Umbilical cord (tissue), 1 donor: ENCODE measurements at regions not wholly inside any gene's neighbourhood (a gene's known extent, or its start where the extent isn't known, plus 50 kb on each side); places are given as distances from the start of the nearest gene placed in this dataset.
"Not testable (repeated sequence)": the region's sequence is repeated elsewhere in the genome, so short reads cannot be mapped to it uniquely, and the experiment has no call there.

ENCODE experiments used
- DNase-seq: peaks from one replicate; pipeline ENCODE4 v3.0.0-alpha.2; 2015; ENCODE audit warnings: low spot score

DNA sequence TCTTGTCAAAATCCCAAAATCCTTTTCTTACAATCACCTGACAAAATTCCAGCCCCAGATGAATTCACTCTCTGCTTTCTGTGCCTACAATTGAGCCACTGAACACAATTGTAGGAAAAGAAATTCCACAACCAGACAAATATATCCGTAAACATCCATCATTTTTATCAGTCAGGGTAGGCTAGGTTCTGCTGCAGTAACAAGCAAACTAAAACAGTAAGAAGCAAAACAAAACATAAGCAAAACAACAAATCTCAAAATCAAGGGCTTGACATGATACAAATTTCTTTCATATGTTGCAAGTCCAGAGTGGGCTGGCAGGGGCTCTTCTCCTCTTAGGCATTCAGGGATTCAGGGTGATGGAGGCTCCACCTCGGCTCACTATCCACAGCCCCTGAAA, 114.2 kb upstream of the MAN2A1 start:
- DNase-seq, result no peak

DNA sequence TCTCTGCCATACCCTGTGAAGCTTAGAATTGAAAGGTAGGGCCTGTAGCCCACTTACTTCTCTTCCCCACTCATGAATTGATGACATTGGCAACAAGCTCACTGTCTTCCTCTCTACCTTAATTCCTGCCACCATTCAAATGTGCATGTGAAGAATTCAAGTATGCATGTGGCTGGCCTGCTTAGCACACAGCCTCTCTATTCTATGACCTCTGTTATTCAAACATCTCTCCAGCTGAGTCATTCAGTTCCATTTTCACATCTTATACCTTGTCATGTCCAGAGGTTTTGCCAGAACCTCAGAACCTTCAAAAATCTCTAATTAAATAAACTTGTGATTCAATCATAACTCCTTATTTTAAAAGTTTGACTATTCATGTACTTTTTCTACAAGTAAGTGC, 114.7 kb upstream of the MAN2A1 start:
- DNase-seq, result no peak

DNA sequence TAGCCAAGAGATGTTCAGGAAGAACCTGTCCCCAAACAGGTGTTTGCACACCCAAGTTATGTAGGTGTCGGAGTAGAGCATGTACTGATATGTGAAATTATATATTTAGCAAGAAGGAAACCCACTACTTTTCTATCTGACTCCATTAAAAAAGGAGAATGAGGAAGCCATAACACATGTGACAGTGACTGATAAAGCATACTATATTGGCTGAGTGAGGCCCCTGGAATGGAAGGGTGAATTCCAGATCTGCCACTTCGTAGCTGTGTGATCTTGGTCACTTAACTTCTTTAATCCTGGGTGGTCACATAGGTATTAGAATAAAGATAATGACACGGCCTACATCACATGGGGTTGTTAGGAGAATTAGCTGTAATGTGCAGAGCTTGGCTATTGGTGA, 116.0 kb upstream of the MAN2A1 start:
- no peak for DNase-seq

DNA sequence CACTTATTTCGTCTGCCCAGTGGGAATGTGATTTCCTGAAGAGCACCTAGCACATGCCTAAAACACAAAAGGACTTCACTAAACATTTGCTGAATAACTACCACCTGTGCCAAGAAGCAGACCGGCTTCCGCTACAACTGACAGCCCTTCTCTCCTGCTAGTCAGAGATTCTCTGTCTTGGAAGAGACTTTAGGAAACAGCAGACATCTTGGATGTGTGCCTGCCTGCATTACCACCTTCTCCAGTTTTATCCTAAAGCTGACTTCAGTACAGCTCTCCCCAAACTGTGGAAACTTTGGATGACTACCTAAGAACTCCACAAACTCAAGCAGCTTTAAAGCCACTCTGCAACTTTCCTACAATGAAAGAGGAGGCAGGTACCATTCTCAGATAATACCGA, 116.5 kb upstream of the MAN2A1 start:
- DNase-seq, result no peak

DNA sequence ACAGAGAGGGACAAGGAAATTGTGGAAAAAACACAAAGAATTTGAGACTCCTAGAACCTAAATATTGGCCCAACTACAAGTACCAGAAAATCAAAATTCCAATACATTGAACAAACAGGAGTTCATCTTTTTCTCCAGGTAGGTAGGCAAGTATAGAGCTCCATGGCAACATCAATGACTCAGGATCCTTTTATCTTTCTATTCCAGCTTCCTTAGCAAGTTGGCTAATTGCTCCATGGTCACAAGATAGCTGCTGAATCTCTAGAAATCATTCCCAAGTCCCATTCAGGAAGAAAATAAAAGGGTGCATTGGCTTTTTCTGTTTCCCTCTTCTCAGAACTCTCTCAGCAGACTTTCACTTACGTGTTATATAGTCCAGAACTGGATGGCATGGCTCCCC, 117.9 kb upstream of the MAN2A1 start:
- no peak for DNase-seq

DNA sequence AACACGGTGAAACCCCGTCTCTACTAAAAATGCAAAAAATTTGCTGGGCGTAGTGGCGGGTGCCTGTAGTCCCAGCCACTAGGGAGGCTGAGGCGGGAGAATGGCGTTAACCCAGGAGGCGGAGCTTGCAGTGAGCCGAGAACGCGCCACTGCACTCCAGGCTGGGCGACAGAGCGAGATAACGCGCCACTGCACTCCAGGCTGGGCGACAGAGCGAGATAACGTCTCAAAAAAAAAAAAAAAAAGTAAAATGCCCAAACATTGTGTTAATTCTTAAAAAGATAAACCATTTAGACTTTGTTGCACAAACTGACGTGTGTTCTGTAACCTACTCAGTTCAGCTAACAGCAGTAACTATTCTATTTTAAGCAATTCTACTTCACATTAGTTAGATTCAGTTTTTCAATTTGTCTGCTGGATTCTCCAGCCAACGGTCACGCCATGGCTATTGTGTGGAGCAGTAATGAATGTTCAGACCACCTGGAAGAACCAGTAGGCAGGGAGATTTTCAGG, 119.3 kb upstream of the MAN2A1 start:
- DNase-seq, result no peak

DNA sequence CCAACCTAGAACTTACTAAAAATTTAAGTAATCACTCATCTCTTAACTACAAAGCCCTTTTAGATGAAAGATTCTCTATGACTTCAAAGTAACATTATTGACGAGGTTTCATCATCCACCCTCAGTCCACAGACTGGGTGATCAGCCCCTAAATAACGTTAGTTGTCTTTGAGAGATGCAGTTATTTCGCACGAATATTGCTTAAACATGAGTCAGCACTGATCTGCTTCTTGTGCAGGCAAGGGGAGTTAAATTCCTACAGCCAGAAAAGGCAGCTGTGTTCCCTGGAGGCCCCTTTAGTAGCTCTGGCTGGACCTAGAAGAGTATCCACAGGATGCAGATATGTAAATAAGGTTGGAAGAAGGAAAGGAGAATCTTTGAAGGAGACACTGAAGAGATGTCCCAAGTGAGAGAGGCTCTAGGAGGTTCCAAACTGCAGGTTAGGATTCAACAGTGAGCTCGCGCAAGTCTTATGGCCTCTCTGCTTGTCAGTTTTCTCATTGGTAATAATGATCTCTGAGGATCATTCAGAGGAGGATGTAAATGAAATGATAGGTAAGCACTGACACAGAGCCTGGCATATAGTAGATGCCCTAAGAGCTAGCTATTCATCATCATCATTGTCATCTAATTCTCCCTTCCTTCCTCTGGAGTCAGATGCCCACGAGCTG, 122.2 kb upstream of the MAN2A1 start:
- DNase-seq, result peak; percentile 80

DNA sequence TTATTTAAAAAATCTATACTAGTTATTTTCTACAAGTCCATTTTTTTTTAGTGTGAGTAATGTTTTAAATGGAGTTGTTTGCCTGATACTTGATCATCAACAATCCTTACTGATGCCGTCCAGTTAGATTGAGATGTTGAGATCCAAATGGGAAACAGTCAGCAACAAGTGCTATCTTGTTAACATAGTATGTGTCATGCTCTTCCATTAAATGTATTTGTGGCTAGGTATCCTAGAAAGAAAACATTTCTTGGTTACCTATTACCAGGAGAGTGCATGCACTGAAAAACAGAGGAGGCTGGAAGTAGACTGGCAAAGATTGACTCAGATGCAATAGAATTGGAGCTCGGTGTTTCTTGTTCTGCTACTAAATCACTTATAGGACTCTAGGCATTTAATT, 123.4 kb upstream of the MAN2A1 start:
- DNase-seq, result no peak

DNA sequence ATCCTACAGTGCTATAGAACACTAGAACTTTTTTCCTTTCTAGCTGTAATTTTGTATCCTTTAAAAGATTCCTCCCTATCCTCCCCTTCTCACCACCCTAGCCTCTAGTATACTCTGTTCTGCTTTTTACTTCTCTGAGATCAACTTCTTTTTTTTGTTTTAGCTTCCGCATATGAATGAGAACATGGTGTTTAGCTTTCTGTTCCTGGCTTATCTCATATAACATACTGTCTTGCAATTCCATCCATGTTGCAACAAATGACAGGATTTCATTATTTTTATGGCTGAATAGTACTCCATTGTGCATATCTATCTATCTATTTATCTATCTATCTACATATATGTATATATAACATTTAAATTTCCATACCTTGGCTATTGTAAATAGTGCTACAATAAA, 126.0 kb upstream of the MAN2A1 start:
- DNase-seq, result no peak

DNA sequence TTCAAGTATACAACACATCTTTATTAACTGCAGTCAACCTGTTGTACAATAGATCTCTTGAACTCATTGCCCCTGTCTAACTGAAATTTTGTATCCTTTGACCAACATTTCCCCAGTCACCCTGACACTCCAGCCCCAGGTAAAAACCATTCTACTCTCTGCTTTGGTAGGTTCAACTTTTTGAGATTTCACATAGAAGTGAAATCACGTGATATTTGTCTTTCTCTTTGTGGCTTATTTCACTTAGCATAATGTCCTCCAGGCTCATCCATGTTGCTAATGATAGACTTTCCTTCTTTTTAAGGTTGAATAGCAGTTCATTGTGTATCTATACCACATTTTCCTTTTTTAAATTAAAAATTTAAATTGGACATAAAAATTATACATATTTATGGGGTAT, 126.5 kb upstream of the MAN2A1 start:
- DNase-seq, result no peak

DNA sequence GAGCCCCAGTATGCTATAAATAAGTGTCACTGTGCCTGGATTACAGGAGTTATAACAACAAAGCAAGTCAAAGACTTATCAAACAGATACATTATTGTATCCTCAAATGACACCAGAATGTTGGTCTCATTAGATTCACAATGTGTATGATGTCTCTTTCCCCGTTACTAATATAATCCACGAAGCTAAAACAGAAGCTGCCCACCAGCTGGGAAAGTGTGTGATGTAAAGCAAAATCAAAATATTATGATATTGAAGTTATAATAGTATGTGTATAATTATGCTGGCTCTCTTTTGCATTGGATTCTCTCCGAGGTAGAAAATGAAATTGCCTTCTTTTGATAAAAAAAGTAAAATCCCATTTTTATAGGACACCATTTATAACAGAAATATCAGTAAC, 127.3 kb upstream of the MAN2A1 start:
- DNase-seq, result no peak

DNA sequence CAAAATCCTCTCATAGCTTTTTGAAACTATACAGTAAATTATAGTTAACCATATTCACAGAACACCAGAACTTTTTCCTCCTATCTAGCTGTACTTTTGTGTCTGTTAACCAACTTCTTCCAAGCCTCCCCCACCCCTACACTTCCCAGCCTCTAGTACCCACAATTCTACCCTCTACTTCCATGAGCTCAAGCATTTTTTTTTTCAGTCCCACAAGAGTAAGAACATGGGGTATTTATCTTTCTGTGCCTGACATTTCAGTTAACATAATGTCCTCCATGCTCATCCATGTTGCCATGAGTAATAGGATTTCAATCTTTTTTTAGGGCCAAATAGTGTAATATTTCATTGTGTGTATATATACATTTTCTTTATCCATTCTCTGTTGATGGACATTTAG, 128.3 kb upstream of the MAN2A1 start:
- no peak for DNase-seq

DNA sequence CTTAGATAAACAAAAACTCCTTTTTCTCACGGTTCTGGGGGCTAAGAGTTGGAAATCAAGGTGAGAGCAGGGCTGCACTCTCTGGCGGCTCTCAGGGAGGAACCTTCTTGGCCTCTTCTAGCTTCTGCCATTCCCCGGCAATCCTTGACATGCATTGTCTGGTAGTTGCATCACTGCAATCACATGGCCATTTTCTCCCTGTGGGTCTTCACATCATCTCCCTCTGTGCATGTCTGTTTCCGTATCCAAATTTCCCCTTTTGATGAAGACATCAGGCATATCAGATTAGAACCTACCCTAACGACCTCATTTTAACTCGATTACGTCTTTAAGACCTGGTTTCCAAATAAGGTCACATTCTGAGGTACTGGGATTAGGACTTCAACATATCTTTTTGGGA, 129.2 kb upstream of the MAN2A1 start:
- DNase-seq, result no peak

DNA sequence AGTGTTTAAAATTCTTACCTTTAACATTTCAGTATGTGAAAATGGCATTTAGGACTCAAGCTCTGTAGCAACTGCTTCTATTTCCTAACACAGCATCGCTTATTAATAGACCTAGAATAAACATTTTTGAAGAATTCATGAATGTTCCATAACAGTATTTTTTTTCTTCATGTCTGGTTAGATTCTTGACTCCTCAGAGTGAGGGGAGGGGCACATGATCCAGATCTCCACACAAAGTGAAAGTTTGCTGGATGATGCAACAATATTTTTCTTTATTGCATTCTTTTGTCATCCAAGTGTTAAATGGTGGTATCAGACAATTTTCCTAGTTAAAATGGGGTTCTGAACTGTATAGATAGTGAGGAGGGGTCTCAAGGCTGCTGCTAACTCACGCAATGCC, 130.8 kb upstream of the MAN2A1 start:
- no peak for DNase-seq

DNA sequence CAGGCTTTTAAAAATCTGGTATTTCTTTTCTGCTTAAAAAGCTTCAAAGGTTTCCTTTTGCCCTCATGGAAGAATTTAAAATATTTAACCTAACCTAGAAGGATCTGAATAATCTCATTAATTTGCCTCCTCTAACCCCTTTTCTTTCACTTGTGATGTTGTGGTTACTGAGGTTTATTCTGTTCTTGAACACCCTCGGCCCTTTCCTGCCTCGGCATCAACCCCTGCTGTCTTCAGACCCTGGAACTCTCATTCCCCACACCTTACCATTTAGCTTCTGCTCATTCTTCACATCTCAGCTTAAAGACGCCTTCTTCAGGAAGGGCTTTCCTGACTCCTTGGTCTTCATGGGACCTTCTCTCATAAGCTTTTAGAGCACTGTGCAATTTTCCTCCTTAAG, 131.4 kb upstream of the MAN2A1 start:
- DNase-seq, result no peak

DNA sequence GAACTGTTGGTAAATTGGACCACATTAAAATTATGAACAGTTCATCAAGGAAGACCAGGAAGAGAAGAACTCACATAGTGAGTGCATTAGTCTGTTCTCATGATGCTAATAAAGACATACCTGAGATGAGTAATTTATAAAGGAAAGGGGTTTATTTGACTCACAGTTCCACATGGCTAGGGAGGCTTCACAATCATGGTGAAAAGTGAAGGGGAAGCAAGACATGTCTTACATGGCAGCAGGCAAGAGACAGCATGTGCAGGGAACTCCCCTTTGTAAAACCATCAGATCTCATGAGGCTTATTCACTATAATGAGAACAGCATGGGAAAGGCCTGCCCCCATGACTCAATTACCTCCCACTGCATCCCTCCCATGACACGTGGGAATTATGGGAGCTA, 135.9 kb upstream of the MAN2A1 start:
- DNase-seq, result no peak

DNA sequence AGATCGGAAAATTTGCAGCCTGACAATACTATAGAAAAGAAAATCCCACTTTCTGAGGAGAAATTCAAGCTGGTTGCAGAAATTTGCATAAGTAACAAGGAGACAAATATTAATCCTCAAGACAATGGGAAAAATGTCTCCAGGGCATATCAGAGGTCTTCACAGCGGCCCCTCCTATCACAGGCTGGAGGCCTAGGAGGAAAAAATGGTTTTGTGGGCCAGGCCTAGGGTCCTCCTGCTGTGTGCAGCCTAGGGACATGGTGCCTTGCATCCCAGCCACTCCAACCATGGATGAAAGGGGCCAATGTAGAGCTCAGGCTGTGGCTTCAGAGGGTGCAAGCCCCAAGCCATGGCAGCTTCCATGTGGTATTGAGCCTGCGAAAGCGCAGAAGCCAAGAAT, 138.5 kb upstream of the MAN2A1 start:
- DNase-seq, result not testable (repeated sequence)

DNA sequence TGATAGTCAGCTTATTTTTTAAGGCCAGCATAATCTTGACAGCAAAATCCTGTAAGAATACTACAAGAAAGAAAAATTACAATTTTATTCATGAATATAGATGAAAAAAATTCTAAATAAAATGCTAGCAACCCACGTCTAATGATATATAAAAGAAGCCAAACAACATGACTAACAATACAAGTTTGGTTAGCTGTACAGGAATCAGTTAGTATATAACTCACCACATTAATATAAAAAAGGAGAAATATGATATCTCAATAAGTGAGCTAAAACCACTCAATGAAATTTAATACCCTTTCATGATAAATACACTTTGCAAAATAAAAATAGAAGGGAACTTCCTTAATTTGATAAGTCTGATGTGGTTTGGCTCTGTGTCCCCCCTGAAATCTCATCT, 139.7 kb upstream of the MAN2A1 start:
- no peak for DNase-seq

DNA sequence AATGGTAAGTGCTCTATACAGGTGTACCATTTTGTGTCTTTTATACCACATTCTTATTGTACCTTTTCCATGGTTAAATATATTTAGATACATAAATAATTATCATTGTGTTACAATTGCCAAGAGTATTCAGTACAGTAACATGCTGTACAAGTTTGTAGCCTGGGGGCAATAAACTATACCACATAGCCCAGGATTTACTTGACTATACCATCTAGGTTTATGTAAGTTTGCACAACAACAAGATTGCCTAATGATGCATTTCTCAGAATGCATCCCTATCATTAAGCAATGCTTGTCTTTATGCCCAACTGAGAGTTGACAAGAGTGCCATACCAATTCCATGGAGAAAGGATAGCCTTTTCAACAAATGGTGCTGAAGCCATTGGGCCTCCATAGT, 136.7 kb upstream of the PJA2 start:
- no peak for DNase-seq

DNA sequence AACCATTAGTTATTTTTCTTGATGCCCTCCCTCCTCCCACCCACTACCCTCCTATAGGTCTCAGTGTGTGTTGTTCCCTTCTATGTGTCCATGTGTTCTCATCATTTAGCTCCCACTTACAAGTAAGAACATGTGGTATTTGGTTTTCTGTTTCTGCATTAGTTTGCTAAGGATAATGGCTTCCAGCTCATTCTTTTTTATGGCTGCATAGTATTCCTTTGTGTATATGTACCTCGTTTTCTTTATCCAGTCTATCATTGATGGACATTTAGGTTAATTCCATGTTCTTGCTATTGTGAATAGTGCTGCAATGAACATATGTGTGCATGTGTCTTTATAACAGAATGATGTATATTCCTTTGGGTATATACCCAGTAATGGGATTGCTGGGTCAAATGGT, 135.1 kb upstream of the PJA2 start:
- not testable (repeated sequence) for DNase-seq

DNA sequence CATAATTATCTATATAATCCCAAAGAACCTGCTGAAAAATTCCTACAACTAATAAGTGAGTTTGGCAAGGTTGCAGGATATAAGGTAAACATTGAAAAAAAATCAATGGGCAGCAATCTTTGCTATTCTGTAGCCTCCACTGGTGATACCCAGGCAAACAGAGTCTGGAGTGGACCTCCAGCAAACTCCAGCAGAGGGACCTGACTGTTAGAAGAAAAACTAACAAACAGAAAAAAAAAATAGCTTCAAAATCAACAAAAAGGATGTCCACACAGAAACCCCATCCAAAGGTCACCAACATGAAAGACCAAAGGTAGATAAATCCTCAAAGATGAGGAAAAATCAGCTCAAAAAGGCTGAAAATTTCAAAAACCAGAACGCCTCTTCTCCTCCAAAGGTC, 128.9 kb upstream of the PJA2 start:
- DNase-seq, result not testable (repeated sequence)

DNA sequence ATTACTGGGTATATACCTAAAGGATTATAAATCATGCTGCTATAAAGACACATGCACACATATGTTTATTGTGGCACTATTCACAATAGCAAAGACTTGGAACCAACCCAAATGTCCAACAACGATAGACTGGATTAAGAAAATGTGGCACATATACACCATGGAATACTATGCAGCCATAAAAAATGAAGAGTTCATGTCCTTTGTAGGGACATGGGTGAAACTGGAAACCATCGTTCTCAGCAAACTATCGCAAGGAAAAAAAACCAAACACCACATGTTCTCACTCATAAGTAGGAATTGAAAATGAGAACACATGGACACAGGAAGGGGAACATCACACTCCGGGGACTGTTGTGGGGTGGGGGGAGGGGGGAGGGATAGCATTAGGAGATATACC, 125.3 kb upstream of the PJA2 start:
- DNase-seq, result not testable (repeated sequence)

DNA sequence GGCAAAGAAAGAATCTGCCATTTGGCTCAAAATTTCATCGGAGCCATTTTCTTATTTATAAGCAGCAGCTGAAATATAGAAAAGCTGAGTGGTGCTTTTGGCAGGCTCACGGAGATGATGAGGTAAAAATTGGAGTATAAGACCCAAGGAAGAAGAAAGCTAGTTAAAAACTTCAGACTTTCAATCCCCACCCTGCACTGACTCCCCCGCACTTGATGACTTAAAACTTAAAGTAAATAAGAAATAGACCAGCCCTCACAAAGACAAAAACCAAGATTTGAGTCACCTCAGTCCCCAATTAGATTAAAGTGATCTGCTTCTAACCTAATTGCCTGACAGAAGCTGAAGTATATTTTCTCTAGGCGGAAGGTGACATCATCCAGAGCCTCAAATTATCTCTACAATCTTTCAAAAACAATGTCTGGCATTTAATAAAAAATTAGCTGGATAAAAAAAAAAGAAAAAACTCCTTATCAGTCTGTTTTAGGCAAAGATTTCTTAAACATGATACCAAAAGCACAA, 124.0 kb upstream of the PJA2 start:
- peak; percentile 9 for DNase-seq

DNA sequence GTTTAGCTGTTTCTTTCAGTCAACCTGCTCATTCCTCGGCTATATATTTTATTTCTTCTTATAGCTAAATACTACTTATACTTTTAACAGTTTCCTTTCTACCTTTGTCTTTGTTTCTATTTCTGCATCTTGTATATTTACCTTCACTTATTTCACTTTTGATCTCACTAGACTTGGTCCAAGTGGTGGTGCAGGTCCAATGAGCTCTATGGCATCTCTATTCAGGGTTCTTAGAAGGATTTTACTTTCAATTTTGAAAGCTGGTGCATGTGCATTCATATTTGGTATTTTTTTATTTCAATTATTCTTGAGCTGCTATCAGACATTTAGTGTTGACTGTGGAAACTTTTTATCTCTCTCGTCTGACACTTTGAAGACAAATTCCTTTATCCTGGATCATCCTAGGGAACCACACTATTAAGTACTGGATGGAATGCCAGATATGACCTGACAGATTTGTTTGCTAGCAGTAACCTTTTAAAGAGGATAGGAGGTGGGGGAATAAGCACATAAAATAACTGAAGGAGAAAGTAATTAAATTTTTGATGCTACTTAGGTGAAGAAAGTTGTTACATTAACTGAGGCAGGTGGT, 123.1 kb upstream of the PJA2 start:
- DNase-seq, result peak; percentile 6
